ENCODE measurements at regions not wholly inside any gene's neighbourhood (a gene's known extent, or its start where the extent isn't known, plus 50 kb on each side); places are given as distances from the start of the nearest gene placed in this dataset.

GRCh38 chr3:73804204-73804603 is 179.5 kb upstream of the PDZRN3 start:
- no peak overlapping the region for H3K27ac Mint-ChIP-seq (ENCODE audit: unreplicated experiment)
- no peak overlapping the region for H3K4me3 Mint-ChIP-seq
- no peaks in the 10 kb centered on the region for H3K27me3 Mint-ChIP-seq (ENCODE audit: low read depth)
- no peak for DNase-seq (ENCODE audit: low read depth, low spot score)
- no peaks in the 10 kb centered on the region for H3K36me3 Mint-ChIP-seq (ENCODE audit: low read depth)
- H3K9me3 Mint-ChIP-seq, result no peaks in the 10 kb centered on the region
- TF ChIP-seq CTCF (conservative IDR thresholded peaks at IDR 0.05), result no peak
- H3K4me1 Mint-ChIP-seq, result no peaks in the 10 kb centered on the region

DNA sequence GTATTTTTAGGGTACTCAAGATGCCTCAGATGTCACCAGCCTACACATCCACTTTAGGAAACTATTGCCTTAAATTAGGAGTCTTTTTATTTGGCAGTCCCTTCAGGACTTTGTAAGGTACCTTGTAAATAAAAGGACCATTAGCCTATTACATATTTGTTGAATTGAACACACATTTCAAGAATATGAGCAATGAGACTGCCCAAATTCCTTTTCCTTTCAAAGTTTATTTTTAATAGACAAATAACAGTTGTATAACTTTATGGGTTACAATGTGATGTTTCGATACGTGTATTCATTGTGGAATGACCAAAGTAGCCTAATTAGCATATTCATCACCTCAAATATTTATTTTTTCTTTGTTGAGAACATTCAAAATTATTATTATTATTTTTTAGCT is 176.7 kb upstream of the PDZRN3 start:
- Mint-ChIP-seq H3K4me1 (no peaks in the 10 kb centered on the region), H3K36me3 (ENCODE audit: low read depth) (peaks cover 4% of the 10 kb centered on the region), H3K9me3 (no peaks in the 10 kb centered on the region), H3K4me3 (no peak overlapping the region), H3K27me3 (ENCODE audit: low read depth) (no peaks in the 10 kb centered on the region), H3K27ac (ENCODE audit: unreplicated experiment) (no peak overlapping the region)
- no peak for DNase-seq (ENCODE audit: low read depth, low spot score)
- no peak for TF ChIP-seq CTCF (conservative IDR thresholded peaks at IDR 0.05)

GRCh38 chr3:73797311-73797710 is 172.6 kb upstream of the PDZRN3 start:
- no peaks in the 10 kb centered on the region for H3K27me3 Mint-ChIP-seq (ENCODE audit: low read depth)
- H3K36me3 Mint-ChIP-seq (ENCODE audit: low read depth), result peaks cover 4% of the 10 kb centered on the region
- no peak for DNase-seq (ENCODE audit: low read depth, low spot score)
- H3K4me3 Mint-ChIP-seq, result no peak overlapping the region
- H3K27ac Mint-ChIP-seq (ENCODE audit: unreplicated experiment), result no peak overlapping the region
- no peak for TF ChIP-seq CTCF (conservative IDR thresholded peaks at IDR 0.05)
- no peaks in the 10 kb centered on the region for H3K9me3 Mint-ChIP-seq
- H3K4me1 Mint-ChIP-seq, result peaks cover 17% of the 10 kb centered on the region

DNA sequence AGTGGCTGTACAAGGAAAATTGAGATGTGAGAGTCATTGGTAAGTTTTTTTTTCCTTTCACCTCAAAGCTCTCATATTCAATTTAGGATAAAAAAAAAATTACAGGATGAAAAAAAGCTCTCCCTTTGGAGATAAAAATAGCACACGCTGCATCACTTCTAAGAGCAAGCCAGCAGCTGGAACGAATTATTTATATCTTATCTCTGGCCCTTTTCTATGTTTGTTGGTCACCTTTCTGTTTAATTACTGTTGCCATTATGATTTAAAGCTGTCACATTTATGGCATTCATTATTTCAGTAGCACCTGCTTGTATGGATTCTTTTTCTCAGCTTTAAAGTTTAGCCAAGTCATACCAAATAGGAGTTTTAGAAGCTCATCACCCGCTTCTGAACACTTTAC is 171.6 kb upstream of the PDZRN3 start:
- TF ChIP-seq CTCF (conservative IDR thresholded peaks at IDR 0.05), result no peak
- no peak overlapping the region for H3K27ac Mint-ChIP-seq (ENCODE audit: unreplicated experiment)
- H3K9me3 Mint-ChIP-seq, result no peaks in the 10 kb centered on the region
- H3K36me3 Mint-ChIP-seq (ENCODE audit: low read depth), result peaks cover 4% of the 10 kb centered on the region
- no peak for DNase-seq (ENCODE audit: low read depth, low spot score)
- H3K4me3 Mint-ChIP-seq, result no peak overlapping the region
- H3K27me3 Mint-ChIP-seq (ENCODE audit: low read depth), result no peaks in the 10 kb centered on the region
- H3K4me1 Mint-ChIP-seq, result peaks cover 17% of the 10 kb centered on the region

DNA sequence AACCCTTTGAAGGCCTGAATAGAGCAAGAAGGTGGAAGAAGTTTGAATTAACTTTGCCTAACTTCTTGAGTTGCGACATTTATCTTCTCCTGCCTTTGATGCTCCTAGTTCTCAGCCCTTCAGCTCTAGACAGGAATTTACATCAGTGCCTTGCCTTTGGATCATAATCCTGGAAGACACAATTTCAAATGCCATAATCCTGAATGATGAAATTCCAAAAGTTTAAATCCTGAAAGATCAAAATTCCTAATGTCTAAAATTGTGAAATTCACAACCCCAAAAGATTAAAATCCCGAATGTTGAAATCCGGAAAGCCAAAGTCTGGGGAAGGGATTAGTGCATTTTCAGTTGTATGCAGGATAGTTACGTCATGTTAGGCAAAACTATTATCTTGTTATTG is 166.6 kb upstream of the PDZRN3 start:
- H3K36me3 Mint-ChIP-seq (ENCODE audit: low read depth), result no peaks in the 10 kb centered on the region

More for the DNA sequence above, 166.6 kb upstream of the PDZRN3 start:
- no peak overlapping the region for H3K27ac Mint-ChIP-seq (ENCODE audit: unreplicated experiment)
- no peak for TF ChIP-seq CTCF (conservative IDR thresholded peaks at IDR 0.05)
- no peak overlapping the region for H3K4me3 Mint-ChIP-seq
- DNase-seq (ENCODE audit: low read depth, low spot score), result no peak
- H3K9me3 Mint-ChIP-seq, result no peaks in the 10 kb centered on the region
- no peaks in the 10 kb centered on the region for H3K27me3 Mint-ChIP-seq (ENCODE audit: low read depth)
- peaks cover 29% of the 10 kb centered on the region for H3K4me1 Mint-ChIP-seq
